Cardiac fibroblast (primary cell): ENCODE measurements at regions not wholly inside any gene's neighbourhood (a gene's known extent, or its start where the extent isn't known, plus 50 kb on each side); places are given as distances from the start of the nearest gene placed in this dataset.

Source experiments
- DNase-seq, 2 donors: peaks; one replicate each; pipeline versions ENCODE4 v3.0.0 to v3.0.0-alpha.2; 2010; ENCODE audit warnings: low read depth in 2 of 2
- H3K4me3 ChIP-seq, 2 donors: replicated peaks in 1 of 2; 1 replicate in 1 of 2; 2 replicates in 1 of 2; pipeline ENCODE4 v1.5.1; 2011; ENCODE audit warnings: low read depth in 2 of 2, low read length in 2 of 2, mild to moderate bottlenecking in 2 of 2, moderate library complexity in 1 of 2
- TF ChIP-seq, protein P1 (sequence below): IDR thresholded peaks from one replicate; pipeline ENCODE4 v1.5.1; 2011; ENCODE audit warnings: low read depth, mild to moderate bottlenecking, low read length, inconsistent platforms

DNA sequence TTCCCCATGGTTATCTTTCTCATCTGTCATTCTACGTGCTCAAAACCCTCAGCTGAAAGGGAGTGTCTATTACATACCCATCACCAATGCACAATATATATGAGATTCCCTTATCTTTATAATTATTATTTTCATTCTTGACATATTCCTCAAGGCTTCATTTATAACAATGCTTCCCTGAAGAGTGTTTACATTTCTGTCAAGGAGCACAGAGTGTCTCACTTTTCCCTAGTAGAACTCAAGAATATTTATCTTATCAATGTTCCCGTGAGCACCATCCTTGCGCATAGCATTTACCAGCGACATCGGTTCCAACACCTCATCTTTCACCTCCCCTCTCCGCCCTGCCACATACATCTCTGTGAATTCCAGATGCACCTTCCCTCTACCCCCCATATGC, 250.6 kb downstream of the PLA2G4A start:
- no peak for DNase-seq
- TF ChIP-seq, protein P1, sequence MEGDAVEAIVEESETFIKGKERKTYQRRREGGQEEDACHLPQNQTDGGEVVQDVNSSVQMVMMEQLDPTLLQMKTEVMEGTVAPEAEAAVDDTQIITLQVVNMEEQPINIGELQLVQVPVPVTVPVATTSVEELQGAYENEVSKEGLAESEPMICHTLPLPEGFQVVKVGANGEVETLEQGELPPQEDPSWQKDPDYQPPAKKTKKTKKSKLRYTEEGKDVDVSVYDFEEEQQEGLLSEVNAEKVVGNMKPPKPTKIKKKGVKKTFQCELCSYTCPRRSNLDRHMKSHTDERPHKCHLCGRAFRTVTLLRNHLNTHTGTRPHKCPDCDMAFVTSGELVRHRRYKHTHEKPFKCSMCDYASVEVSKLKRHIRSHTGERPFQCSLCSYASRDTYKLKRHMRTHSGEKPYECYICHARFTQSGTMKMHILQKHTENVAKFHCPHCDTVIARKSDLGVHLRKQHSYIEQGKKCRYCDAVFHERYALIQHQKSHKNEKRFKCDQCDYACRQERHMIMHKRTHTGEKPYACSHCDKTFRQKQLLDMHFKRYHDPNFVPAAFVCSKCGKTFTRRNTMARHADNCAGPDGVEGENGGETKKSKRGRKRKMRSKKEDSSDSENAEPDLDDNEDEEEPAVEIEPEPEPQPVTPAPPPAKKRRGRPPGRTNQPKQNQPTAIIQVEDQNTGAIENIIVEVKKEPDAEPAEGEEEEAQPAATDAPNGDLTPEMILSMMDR: no peak
- no peak overlapping the region for H3K4me3 ChIP-seq

DNA sequence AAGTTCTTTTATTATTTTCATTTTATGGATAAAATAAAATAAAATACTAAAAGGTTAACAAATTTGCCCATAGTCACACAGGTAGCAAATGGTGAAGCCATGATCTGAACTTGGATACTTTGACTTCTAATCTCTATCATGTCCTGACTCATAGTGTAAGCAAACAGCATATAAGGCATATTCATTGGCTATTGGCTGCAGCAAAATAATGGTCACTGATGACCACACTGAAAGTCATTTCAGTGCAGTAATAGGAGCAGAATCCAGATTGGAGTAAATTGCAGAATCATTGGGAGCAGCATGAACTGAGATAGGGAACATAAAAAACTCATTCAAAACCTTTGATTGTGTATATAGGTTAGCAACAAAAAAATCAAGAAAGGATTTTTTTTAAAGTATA, 262.9 kb downstream of the PLA2G4A start:
- DNase-seq: no peak
- TF ChIP-seq, protein P1: no peak
- no peak overlapping the region for H3K4me3 ChIP-seq

DNA sequence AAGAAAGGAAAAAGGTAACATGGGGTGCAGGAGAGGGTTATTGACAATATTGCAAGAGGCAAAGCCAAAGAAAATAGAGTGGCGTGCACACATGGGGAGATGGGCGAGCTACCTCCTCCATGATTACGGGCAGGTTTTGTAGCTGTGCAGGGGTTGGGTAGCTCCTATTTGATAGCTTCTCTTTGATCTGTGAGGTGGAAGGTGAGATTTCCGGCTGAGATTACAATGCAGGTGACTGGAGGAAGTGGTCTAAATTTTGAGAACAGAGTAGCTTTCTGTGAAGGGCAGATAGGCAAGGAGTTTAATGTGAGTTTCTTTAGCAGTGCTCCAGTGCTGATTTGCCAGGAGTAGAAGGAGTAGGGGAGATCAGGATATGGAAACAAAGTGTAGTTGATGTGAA, 263.4 kb downstream of the PLA2G4A start:
- DNase-seq: no peak
- no peak overlapping the region for H3K4me3 ChIP-seq
- TF ChIP-seq, protein P1: no peak

DNA sequence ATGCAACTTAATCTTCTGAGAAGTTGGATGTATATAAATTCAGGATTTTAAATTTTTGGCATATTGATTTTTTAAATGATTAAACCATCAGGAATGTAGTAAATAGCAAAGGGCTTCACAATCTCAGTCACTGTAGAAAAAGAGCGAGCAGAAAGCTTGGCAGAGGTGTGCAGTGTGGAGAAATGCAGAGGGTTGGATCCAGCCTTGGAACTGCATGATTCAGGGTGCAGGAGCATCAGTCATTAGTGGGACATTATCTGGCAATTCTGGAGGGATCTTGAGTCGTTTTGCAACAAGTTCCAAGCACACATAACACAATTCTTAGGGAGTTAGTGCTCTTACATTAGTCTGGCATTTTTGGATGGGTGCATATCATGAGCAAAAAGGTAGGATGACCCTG, 267.9 kb downstream of the PLA2G4A start:
- no peak for DNase-seq
- H3K4me3 ChIP-seq: no peak overlapping the region
- TF ChIP-seq, protein P1: no peak

DNA sequence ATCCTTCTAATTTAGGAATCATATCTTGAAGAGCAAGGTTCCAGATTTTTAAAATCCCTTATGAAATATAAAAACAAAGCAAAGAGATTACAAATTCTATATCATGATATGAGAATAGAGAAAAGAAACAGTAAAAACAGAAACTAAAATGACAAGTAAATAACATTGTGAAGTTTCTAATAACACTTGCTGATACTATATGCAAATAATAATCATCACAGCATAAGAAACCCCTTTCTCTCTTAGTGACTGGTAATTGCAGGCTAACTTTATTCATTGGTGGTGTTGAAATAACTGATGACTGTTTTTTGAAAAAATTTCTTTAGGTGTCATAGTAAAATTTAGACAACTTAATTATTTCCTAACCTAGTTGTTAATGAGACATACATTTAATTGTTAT, 281.6 kb downstream of the PLA2G4A start:
- DNase-seq: no peak
- TF ChIP-seq, protein P1: no peak
- H3K4me3 ChIP-seq: no peak overlapping the region

DNA sequence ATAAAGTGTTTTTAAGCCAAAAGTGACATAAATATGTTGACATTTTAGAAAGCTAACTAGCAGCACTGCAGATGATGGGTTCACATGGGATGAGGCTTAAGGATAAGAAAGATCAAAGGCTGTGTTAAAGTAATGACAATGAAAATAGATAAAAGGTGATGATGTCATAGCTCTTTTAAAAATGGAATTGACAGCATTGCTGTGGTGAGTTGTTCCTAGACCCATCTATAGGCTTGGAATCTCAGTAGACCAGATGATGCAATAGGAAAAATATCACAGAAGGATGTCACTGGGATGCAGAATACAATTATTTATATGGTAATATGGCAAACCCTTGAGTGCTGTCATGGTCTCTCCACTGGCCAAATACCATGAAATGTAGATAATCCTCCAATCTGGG, 286.0 kb downstream of the PLA2G4A start:
- TF ChIP-seq, protein P1: no peak
- H3K4me3 ChIP-seq: no peak overlapping the region
- no peak for DNase-seq

DNA sequence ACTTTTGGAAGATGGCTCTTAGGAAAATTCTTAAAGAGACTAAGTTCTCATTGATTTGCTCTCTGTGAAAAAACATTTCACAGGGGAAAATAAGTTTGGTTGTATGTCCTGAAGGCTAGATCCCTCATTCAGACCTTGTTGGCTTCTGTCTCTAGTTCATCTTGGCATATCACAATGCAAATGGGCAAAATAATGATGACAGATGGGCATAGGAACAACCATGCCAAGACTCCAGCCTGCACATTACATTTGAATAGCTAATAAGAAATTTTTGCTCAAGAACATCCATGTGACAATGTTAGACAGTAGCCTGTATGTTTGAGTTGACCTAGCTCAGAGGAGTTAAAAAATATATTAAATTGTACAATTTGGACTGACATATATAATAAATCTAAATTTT, 292.9 kb downstream of the PLA2G4A start:
- H3K4me3 ChIP-seq: no peak overlapping the region
- TF ChIP-seq, protein P1: no peak

More for the DNA sequence above, 292.9 kb downstream of the PLA2G4A start:
- no peak for DNase-seq
